Erythroblast (primary cell): ENCODE measurements at regions not wholly inside any gene's neighbourhood (a gene's known extent, or its start where the extent isn't known, plus 50 kb on each side); places are given as distances from the start of the nearest gene placed in this dataset.

Experiments used
- GATA1 ChIP-seq: IDR thresholded peaks from 2 replicates; pipeline ENCODE4 v1.6.1; 2011; ENCODE audit warnings: low read depth, mild to moderate bottlenecking, control low read depth, low read length, moderate library complexity
- POLR2A ChIP-seq: IDR thresholded peaks from 2 replicates; pipeline ENCODE4 v1.6.1; 2011; ENCODE audit warnings: mild to moderate bottlenecking, low read length

GRCh38 chr16:86356804-86357203 lies 153.5 kb upstream of the FOXF1 start:
- TF ChIP-seq POLR2A (no peak), GATA1 (no peak)
